GM12873 (cell line): ENCODE measurements at regions not wholly inside any gene's neighbourhood (a gene's known extent, or its start where the extent isn't known, plus 50 kb on each side); places are given as distances from the start of the nearest gene placed in this dataset.

Experiments used
- TF ChIP-seq, protein P1 (sequence below): IDR thresholded peaks from 2 replicates; pipeline ENCODE4 v1.5.1; 2012; ENCODE audit warnings: low read depth, mild to moderate bottlenecking, moderate library complexity, low read length, control low read depth; ENCODE audit not compliant: insufficient read depth; ENCODE audit errors: missing control alignments

DNA sequence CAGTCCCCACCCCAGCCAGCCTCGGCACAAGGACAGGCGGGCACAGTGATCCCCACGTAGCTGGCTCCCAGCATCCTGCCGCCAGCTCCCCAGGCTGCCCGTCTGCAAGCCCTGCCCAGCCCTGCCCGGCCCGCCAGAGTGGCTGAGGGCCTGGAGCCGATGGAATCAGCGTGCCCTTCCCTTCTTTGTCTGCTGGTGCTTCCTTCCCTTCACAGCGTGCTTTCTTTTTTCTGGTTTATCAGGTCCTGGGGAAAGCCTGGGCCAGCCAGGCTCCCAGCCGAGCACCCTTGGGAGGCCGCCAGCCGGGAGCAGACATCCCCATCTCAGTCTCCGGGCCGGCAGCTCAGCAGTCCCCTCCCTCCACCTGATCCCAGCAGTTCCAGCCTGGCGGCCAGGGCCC lies 54.7 kb upstream of the SMAD6 start:
- TF ChIP-seq, protein P1, sequence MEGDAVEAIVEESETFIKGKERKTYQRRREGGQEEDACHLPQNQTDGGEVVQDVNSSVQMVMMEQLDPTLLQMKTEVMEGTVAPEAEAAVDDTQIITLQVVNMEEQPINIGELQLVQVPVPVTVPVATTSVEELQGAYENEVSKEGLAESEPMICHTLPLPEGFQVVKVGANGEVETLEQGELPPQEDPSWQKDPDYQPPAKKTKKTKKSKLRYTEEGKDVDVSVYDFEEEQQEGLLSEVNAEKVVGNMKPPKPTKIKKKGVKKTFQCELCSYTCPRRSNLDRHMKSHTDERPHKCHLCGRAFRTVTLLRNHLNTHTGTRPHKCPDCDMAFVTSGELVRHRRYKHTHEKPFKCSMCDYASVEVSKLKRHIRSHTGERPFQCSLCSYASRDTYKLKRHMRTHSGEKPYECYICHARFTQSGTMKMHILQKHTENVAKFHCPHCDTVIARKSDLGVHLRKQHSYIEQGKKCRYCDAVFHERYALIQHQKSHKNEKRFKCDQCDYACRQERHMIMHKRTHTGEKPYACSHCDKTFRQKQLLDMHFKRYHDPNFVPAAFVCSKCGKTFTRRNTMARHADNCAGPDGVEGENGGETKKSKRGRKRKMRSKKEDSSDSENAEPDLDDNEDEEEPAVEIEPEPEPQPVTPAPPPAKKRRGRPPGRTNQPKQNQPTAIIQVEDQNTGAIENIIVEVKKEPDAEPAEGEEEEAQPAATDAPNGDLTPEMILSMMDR: no peak

DNA sequence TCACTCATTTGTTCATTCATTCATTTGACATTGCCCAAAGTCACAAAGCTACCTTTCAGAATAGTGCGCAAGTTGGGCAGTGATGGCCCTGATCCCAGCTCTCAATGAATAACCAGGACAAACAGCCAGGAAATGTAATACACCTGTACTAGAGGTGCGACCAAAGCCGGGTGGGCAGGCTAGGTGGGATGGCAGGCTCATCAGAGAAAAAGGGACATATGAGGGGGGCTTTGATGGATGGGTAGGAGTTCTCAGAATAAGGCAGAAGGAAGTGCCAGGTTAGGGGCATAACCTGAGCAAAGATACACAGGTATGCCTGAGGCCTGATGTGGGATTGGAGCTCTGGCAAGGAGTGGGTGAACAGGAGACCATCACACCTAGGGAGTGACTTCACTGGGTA lies 53.4 kb upstream of the SMAD6 start:
- TF ChIP-seq, protein P1: no peak

DNA sequence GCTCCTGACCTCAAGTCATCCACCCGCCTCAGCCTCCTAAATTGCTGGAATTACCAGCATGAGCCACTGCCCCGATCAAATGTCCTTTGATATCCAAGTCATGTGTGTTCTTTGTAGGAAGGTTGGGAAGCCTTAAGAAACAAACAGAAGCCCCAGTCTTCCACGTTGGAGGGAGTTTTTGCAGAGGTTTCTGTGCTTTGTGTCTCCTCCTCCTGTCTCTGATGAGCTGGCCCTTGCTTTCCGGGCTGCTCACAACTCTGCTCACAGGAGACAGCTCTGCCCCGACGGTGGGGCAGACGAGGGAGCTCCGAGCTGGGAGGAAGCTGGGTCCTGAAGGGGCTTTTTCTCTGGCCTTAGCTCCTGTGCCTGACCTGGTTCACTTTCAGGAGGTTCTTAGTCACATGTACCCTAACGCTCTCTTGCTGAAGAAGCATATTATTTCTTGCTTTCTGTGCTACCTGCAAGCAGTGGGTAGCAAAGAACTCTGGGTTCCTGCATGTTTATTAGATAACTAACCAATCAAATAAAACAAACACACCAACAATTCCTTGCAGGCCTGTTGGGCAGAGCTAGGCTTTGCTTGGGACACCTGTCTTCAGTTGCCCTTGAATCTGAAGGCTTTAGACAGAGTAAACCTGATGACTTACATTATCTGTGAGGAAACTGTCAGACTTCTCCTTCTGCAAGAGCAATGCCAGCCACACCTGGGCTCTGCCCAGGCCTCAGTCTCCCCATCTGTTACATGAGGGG lies 52.6 kb upstream of the SMAD6 start:
- TF ChIP-seq, protein P1: no peak

DNA sequence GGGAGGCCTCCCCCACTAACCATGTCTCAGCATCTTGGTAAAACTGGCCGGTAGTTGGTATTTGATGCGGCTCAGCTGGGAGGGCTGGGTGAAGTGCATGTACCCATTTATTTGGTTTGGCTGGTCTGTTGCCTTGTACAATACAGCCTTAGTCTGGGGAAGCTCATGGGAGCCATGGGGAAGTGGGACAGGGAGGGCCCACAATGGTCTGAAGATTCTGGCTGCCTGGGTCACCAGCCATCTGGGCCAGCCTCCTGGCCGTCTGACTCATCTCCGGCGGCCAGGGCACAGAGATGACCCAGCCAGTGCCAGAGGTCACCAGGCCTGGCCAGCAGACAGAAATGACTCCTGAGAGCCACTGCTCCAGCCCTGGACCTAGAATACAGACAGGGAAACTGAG lies 51.6 kb upstream of the SMAD6 start:
- TF ChIP-seq, protein P1: no peak

DNA sequence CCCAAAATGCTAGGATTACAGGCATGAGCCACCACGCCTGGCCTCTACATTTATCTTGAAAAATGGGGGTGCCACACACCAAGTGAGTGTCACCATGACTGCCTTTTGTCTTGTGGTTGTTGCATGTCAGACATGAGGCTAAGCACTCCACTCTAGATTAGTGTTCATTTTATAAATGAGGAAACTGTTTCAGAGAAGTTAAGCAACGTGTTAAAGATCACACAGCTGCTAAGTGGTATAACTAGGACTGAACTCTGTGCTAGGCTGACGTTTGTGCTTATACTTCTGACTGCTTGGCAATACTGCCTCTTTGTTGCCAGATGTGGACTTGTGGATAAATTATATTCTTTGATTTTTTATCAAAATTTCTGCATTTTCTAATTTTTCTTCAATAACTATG lies 50.8 kb upstream of the SMAD6 start:
- TF ChIP-seq, protein P1: no peak

DNA sequence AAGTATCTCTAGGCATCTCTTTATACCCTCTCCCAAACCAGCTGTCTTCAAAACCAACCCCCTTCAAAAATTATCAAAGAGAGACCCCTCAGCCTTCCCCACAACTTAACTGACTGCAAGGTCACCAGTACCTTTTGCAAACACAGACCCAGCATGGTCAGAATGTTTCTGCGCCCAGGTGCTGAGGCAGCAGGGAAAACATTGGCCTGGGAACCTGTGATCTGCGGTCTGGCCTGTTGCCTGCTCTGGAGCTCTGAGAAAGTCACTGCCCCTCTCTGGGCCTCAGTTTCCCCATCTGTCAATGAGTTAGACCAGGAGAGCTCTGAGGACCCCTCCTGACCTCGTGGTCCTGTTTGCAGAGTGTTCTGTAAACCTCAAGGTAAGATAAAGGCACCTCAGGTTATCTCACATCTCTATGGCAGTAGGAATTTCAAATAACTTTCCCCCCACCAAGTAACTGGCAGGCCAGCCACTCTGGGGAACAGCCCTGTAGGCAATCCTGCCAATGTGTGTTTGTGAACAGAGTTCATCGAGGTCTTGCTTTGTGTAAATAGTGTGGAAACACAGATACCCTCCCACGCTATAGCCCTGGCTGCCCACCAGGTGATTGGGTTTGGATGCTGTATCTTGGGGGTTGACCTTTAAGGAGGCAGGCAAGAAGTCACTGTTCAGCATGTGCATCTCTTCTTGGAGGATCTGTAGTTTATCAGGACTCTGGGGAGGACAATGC lies 50.0 kb upstream of the SMAD6 start:
- TF ChIP-seq, protein P1: no peak
